H1 (cell line): ENCODE measurements at regions not wholly inside any gene's neighbourhood (a gene's known extent, or its start where the extent isn't known, plus 50 kb on each side); places are given as distances from the start of the nearest gene placed in this dataset.

Source experiments
- CTCF ChIA-PET: fragments of 300-600 bp; sonication (Branson Sonifier 250); formaldehyde crosslinking; loops from one replicate; lab custom pipeline; 2021; ENCODE audit not compliant: partially characterized antibody; lab: Charles Lee
- POLR2A ChIA-PET: fragments of 300-600 bp; sonication (Branson Sonifier 250); formaldehyde crosslinking; loops from one replicate; lab custom pipeline; 2021; ENCODE audit warnings: inconsistent platforms; ENCODE audit not compliant: partially characterized antibody; lab: Charles Lee
- DNase-seq, 2 experiments: peaks; one replicate each; pipeline versions ENCODE4 v3.0.0 to v3.0.0-alpha.2; 2010 to 2022; ENCODE audit warnings: low spot score in 2 of 2, low read depth in 1 of 2, mixed read lengths in 1 of 2
- FAIRE-seq: peaks from 2 replicates; lab custom pipeline; 2011; peaks lifted over from hg19 to GRCh38; lab: Jason Lieb, UNC
- H2AFZ ChIP-seq: 2 replicates; pipeline ENCODE4 v1.8.1; 2012; ENCODE audit warnings: low read length, inconsistent platforms
- H2AK5ac ChIP-seq: 2 replicates; pipeline ENCODE4 v1.6.1; 2013; ENCODE audit warnings: low read depth, low read length
- H2BK120ac ChIP-seq: replicated peaks from 2 replicates; pipeline ENCODE3; 2013; ENCODE audit warnings: low read depth, low read length, inconsistent platforms
- H2BK12ac ChIP-seq: 2 replicates; pipeline ENCODE4 v1.6.1; 2013; ENCODE audit warnings: low read depth, low read length
- H2BK15ac ChIP-seq: 2 replicates; pipeline ENCODE4 v1.6.1; 2013; ENCODE audit warnings: low read length
- H2BK20ac ChIP-seq: 2 replicates; pipeline ENCODE4 v1.6.1; 2013; ENCODE audit warnings: low read length
- H2BK5ac ChIP-seq: 2 replicates; pipeline ENCODE4 v1.6.1; 2013; ENCODE audit warnings: low read depth, low read length
- H3K14ac ChIP-seq: 2 replicates; pipeline ENCODE4 v1.6.1; 2013; ENCODE audit warnings: inconsistent platforms; ENCODE audit not compliant: insufficient read length
- H3K18ac ChIP-seq: 2 replicates; pipeline ENCODE4 v1.6.1; 2013; ENCODE audit warnings: low read length; ENCODE audit errors: extremely low read depth
- H3K23ac ChIP-seq: 2 replicates; pipeline ENCODE4 v1.6.1; 2013; ENCODE audit warnings: inconsistent platforms; ENCODE audit not compliant: insufficient read length
- H3K23me2 ChIP-seq: 2 replicates; pipeline ENCODE4 v1.6.1; 2013; ENCODE audit warnings: low read depth, low read length
- H3K27ac ChIP-seq: 2 replicates; pipeline ENCODE4 v1.6.1; 2011; ENCODE audit warnings: low read depth, low read length, inconsistent platforms
- H3K27me3 ChIP-seq, 4 experiments: replicated peaks in 1 of 4; 1 replicate in 1 of 4; 2 replicates in 3 of 4; pipeline versions ENCODE4 v1.6.1 to v1.8.1; 2011 to 2013; ENCODE audit warnings: low read length in 3 of 4, mild to moderate bottlenecking in 3 of 4, inconsistent platforms in 2 of 4, mixed read lengths in 2 of 4, moderate library complexity in 1 of 4; ENCODE audit not compliant: control insufficient read depth in 3 of 4, insufficient read depth in 3 of 4; ENCODE audit errors: extremely low read depth in 1 of 4
- H3K36me3 ChIP-seq, 4 experiments: 2 replicates each; pipeline versions ENCODE4 v1.6.1 to v1.8.1; 2011 to 2013; ENCODE audit warnings: mild to moderate bottlenecking in 4 of 4, low read length in 3 of 4, moderate library complexity in 2 of 4, control low read depth in 1 of 4, inconsistent platforms in 1 of 4; ENCODE audit not compliant: insufficient read depth in 4 of 4, control insufficient read depth in 2 of 4
- H3K4ac ChIP-seq: replicated peaks from 2 replicates; pipeline ENCODE3; 2013; ENCODE audit warnings: low read length, low read depth, mixed read lengths, inconsistent platforms; ENCODE audit not compliant: insufficient read length
- H3K4me1 ChIP-seq, 4 experiments: replicated peaks in 1 of 4; 1 replicate in 1 of 4; 2 replicates in 3 of 4; pipeline versions ENCODE4 v1.6.1 to v1.8.1; 2011 to 2013; ENCODE audit warnings: low read length in 3 of 4, inconsistent platforms in 2 of 4, mixed read lengths in 1 of 4; ENCODE audit not compliant: insufficient read depth in 4 of 4, control insufficient read depth in 3 of 4
- H3K4me2 ChIP-seq, 2 experiments: 2 replicates each; pipeline versions ENCODE4 v1.6.1 to v1.8.1; 2011 to 2013; ENCODE audit warnings: low read depth in 2 of 2, low read length in 2 of 2, control low read depth in 1 of 2, inconsistent platforms in 1 of 2, mild to moderate bottlenecking in 1 of 2; ENCODE audit not compliant: insufficient read depth in 1 of 2
- H3K4me3 ChIP-seq, 4 experiments: fragments of 200-600, 300-600 bp in 1 of 4; sonication (generic), shearing (Covaris generic), sonication (Bioruptor Twin) in 1 of 4; 2 replicates each; pipeline versions ENCODE4 v1.5.1 to v1.8.1; 2011 to 2016; ENCODE audit warnings: low read length in 4 of 4, low read depth in 3 of 4, control low read depth in 2 of 4, inconsistent platforms in 2 of 4, mild to moderate bottlenecking in 2 of 4, mixed read lengths in 1 of 4, moderate library complexity in 1 of 4; ENCODE audit not compliant: insufficient read depth in 2 of 4; ENCODE audit errors: extremely low read depth in 1 of 4
- H3K56ac ChIP-seq: replicated peaks from 2 replicates; pipeline ENCODE3; 2013; ENCODE audit warnings: low read depth, mild to moderate bottlenecking, mixed read lengths, low read length, inconsistent platforms; ENCODE audit not compliant: insufficient read length
- H3K79me1 ChIP-seq: 2 replicates; pipeline ENCODE4 v1.6.1; 2013; ENCODE audit warnings: low read depth, low read length, control low read depth
- H3K79me2 ChIP-seq, 2 experiments: 2 replicates each; pipeline versions ENCODE4 v1.6.1 to v1.8.1; 2012 to 2013; ENCODE audit warnings: low read length in 2 of 2, mild to moderate bottlenecking in 2 of 2, inconsistent platforms in 1 of 2; ENCODE audit not compliant: insufficient read depth in 2 of 2, control insufficient read depth in 1 of 2
- H3K9ac ChIP-seq, 4 experiments: replicated peaks in 1 of 4; 1 replicate in 1 of 4; 2 replicates in 3 of 4; pipeline versions ENCODE4 v1.6.1 to v1.8.1; 2011 to 2013; ENCODE audit warnings: low read depth in 3 of 4, low read length in 3 of 4, control low read depth in 2 of 4, mild to moderate bottlenecking in 2 of 4, moderate library complexity in 2 of 4, inconsistent platforms in 1 of 4; ENCODE audit errors: extremely low read depth in 1 of 4
- H3K9me3 ChIP-seq, 2 experiments: 2 replicates each; pipeline versions ENCODE4 v1.6.1 to v1.8.1; 2012 to 2013; ENCODE audit warnings: mild to moderate bottlenecking in 2 of 2, moderate library complexity in 2 of 2, control low read depth in 1 of 2, inconsistent platforms in 1 of 2, low read depth in 1 of 2, low read length in 1 of 2, mixed read lengths in 1 of 2; ENCODE audit not compliant: insufficient read depth in 2 of 2
- H4K20me1 ChIP-seq, 2 experiments: replicated peaks in 1 of 2; 2 replicates each; pipeline versions ENCODE3 to v1.8.1; 2011 to 2013; ENCODE audit warnings: inconsistent platforms in 2 of 2, low read length in 2 of 2, mild to moderate bottlenecking in 1 of 2; ENCODE audit not compliant: insufficient read depth in 2 of 2, control insufficient read depth in 1 of 2
- H4K5ac ChIP-seq: 2 replicates; pipeline ENCODE4 v1.6.1; 2013; ENCODE audit warnings: low read length, low read depth, mixed read lengths, inconsistent platforms; ENCODE audit not compliant: insufficient read length
- H4K8ac ChIP-seq: 2 replicates; pipeline ENCODE4 v1.8.0; 2013; ENCODE audit warnings: mild to moderate bottlenecking, moderate library complexity, low read length, inconsistent platforms; ENCODE audit not compliant: insufficient read depth; ENCODE audit errors: extremely low read depth
- H4K91ac ChIP-seq: replicated peaks from 2 replicates; pipeline ENCODE3; 2013; ENCODE audit warnings: low read length, mixed read lengths, inconsistent platforms; ENCODE audit not compliant: insufficient read length
- WGBS, 2 experiments: shearing (Covaris generic) in 1 of 2; methylation state at CpG; one replicate each; pipeline versions ENCODE4 v1.1.6 to v1.1.7; 2013 to 2015; ENCODE audit warnings: low lambda C conversion rate in 2 of 2, mixed read lengths in 2 of 2, inconsistent platforms in 1 of 2, low coverage in 1 of 2, missing lambda C conversion rate in 1 of 2; ENCODE audit not compliant: insufficient replicate concordance in 2 of 2, insufficient coverage in 1 of 2, insufficient read length in 1 of 2; ENCODE audit errors: extremely low coverage in 1 of 2, missing lambda C conversion rate in 1 of 2; 5-methylcytosine and 5-hydroxymethylcytosine counted together
- TF ChIP-seq, protein P1 (sequence below): IDR thresholded peaks from 2 replicates; pipeline ENCODE4 v1.6.1; 2012; ENCODE audit warnings: inconsistent platforms

- H4K91ac ChIP-seq, result no peak overlapping the region
- no peaks in the 10 kb centered on the region for H3K23me2 ChIP-seq
- no peak overlapping the region for H3K56ac ChIP-seq
- ChIA-PET POLR2A (no interaction called here), CTCF (no interaction called here)
- H4K20me1 ChIP-seq, result no peaks in the 10 kb centered on the region
- no peak overlapping the region for H3K14ac ChIP-seq
- H3K18ac ChIP-seq, result no peak overlapping the region
- no peaks in the 10 kb centered on the region for H3K36me3 ChIP-seq
- TF ChIP-seq, protein P1, sequence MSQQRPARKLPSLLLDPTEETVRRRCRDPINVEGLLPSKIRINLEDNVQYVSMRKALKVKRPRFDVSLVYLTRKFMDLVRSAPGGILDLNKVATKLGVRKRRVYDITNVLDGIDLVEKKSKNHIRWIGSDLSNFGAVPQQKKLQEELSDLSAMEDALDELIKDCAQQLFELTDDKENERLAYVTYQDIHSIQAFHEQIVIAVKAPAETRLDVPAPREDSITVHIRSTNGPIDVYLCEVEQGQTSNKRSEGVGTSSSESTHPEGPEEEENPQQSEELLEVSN, result no peak
- H2BK12ac ChIP-seq, result no peak overlapping the region
- no peak overlapping the region for H2AFZ ChIP-seq
- 96% methylated on average over 1 of the region's 1 CpG; no CpG with 5 or more reads in 1 of the 2 experiments for WGBS, 2 experiments
- no peak overlapping the region for H2BK20ac ChIP-seq
- H2AK5ac ChIP-seq, result no peak overlapping the region
- H3K9me3 ChIP-seq, result peaks cover 3 to 8% of the 10 kb centered on the region in 2 experiments; a peak in 3 of 4 replicates
- no peak overlapping the region for H2BK120ac ChIP-seq
- no peak overlapping the region for H3K4ac ChIP-seq
- no peak for FAIRE-seq
- H3K27ac ChIP-seq, result no peak overlapping the region
- H3K4me2 ChIP-seq, result no peak overlapping the region
- no peaks in the 10 kb centered on the region for H3K79me2 ChIP-seq
- no peak overlapping the region for H4K8ac ChIP-seq
- H3K4me1 ChIP-seq, result no peaks in the 10 kb centered on the region
- H2BK15ac ChIP-seq, result no peak overlapping the region
- no peak overlapping the region for H4K5ac ChIP-seq
- no peaks in the 10 kb centered on the region; a peak in 1 of 7 replicates for H3K27me3 ChIP-seq
- no peak overlapping the region for H3K4me3 ChIP-seq
- DNase-seq, result no peak
- H3K79me1 ChIP-seq, result no peaks in the 10 kb centered on the region
- no peak overlapping the region for H3K9ac ChIP-seq
- no peak overlapping the region for H2BK5ac ChIP-seq
- H3K23ac ChIP-seq, result no peak overlapping the region
Observed at GRCh38 chr12:65540140-65540539, 261.7 kb downstream of the MSRB3 start.
